Esophagus muscularis mucosa (tissue), 4 donors: ENCODE measurements at regions not wholly inside any gene's neighbourhood (a gene's known extent, or its start where the extent isn't known, plus 50 kb on each side); places are given as distances from the start of the nearest gene placed in this dataset.

Source experiments
- DNase-seq: peaks from one replicate; pipeline ENCODE4 v3.0.0-alpha.2; 2017; ENCODE audit errors: extremely low spot score
- H3K27ac ChIP-seq, 4 donors: fragments of 200-600 bp; sonication (generic); replicated peaks in 1 of 4; 1 replicate in 3 of 4; 2 replicates in 1 of 4; pipeline ENCODE4 v1.5.1; 2016 to 2019; ENCODE audit warnings: mild to moderate bottlenecking in 1 of 4
- H3K27me3 ChIP-seq, 4 donors: fragments of 200-600 bp; sonication (generic); one replicate each; pipeline versions ENCODE4 v1.5.1 to v1.6.0; 2016 to 2019
- H3K36me3 ChIP-seq, 4 donors: fragments of 200-600 bp; sonication (generic); one replicate each; pipeline ENCODE4 v1.5.1; 2016 to 2019
- H3K4me1 ChIP-seq, 4 donors: fragments of 200-600 bp; sonication (generic); one replicate each; pipeline ENCODE4 v1.5.1; 2016 to 2019
- H3K4me3 ChIP-seq, 4 donors: fragments of 200-600 bp; sonication (generic); 1 replicate in 2 of 4; 2 replicates in 2 of 4; pipeline ENCODE4 v1.5.1; 2016 to 2019; ENCODE audit warnings: mild to moderate bottlenecking in 4 of 4, moderate library complexity in 1 of 4
- H3K9me3 ChIP-seq, 4 donors: fragments of 200-600 bp; sonication (generic); 1 replicate in 3 of 4; 2 replicates in 1 of 4; pipeline ENCODE4 v1.5.1; 2016 to 2019
- EP300 ChIP-seq: sonication (generic); formaldehyde crosslinking; IDR thresholded peaks from one replicate; pipeline ENCODE4 v1.6.1; 2017; ENCODE audit warnings: antibody characterized with exemption
- POLR2A ChIP-seq: fragments of 450-650 bp; IDR thresholded peaks from one replicate; pipeline ENCODE4 v1.6.1; 2017; ENCODE audit warnings: antibody characterized with exemption, moderate library complexity, mild to moderate bottlenecking, low read depth
- POLR2AphosphoS5 ChIP-seq, 2 donors: sonication (generic); formaldehyde crosslinking; IDR thresholded peaks; one replicate each; pipeline ENCODE4 v1.6.1; 2017; ENCODE audit warnings: antibody characterized with exemption in 2 of 2
- WGBS: methylation state at CpG from one replicate; pipeline ENCODE4 v1.1.5; 2018; 5-methylcytosine and 5-hydroxymethylcytosine counted together
- intact Hi-C: fragments of 100-400 bp; cut with DNase I; formaldehyde crosslinking; loops from one replicate; pipeline ENCODE4 v1.15.1; 2023
- TF ChIP-seq, protein P1 (sequence below), 3 experiments: fragments of 200-600 bp in 2 of 3; fragments of 450-650 bp in 1 of 3; sonication (generic) in 2 of 3; IDR thresholded peaks; one replicate each; pipeline ENCODE4 v1.5.1; 2017 to 2019; ENCODE audit warnings: antibody characterized with exemption in 3 of 3, mild to moderate bottlenecking in 2 of 3, moderate library complexity in 1 of 3

DNA sequence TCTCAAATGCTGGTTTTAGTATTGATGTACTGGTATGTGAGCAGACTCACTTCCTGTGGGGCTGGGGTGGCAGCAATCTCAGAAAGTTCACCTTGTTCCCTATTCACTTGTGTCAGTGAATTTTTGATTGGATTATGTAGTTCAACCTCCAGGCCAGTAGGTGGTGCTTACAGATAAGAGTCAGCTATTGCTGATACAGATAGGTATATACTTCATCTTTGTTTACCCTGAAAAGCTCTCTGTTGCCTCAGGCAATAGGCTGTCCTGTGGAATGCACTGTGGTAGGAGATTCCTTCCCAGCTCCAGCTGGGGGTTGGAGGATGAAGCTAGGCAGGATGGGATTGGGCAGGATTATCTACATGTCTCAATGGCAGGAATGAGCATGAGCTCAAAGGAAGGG lies 851.2 kb upstream of the EYS start:
- no peak for DNase-seq
- Histone ChIP-seq H3K27ac (no peak overlapping the region), H3K36me3 (no peaks in the 10 kb centered on the region), H3K27me3 (no peaks in the 10 kb centered on the region), H3K9me3 (peaks cover 0 to 9% (median 5%) of the 10 kb centered on the region in 4 donors), H3K4me3 (no peak overlapping the region), H3K4me1 (no peaks in the 10 kb centered on the region)
- intact Hi-C loops, result no loop called here
- TF ChIP-seq POLR2AphosphoS5 (IDR thresholded peaks at IDR 0.05) (no peak), POLR2A (no peak)
- TF ChIP-seq, protein P1, sequence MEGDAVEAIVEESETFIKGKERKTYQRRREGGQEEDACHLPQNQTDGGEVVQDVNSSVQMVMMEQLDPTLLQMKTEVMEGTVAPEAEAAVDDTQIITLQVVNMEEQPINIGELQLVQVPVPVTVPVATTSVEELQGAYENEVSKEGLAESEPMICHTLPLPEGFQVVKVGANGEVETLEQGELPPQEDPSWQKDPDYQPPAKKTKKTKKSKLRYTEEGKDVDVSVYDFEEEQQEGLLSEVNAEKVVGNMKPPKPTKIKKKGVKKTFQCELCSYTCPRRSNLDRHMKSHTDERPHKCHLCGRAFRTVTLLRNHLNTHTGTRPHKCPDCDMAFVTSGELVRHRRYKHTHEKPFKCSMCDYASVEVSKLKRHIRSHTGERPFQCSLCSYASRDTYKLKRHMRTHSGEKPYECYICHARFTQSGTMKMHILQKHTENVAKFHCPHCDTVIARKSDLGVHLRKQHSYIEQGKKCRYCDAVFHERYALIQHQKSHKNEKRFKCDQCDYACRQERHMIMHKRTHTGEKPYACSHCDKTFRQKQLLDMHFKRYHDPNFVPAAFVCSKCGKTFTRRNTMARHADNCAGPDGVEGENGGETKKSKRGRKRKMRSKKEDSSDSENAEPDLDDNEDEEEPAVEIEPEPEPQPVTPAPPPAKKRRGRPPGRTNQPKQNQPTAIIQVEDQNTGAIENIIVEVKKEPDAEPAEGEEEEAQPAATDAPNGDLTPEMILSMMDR (IDR thresholded peaks at IDR 0.05), result no peak

DNA sequence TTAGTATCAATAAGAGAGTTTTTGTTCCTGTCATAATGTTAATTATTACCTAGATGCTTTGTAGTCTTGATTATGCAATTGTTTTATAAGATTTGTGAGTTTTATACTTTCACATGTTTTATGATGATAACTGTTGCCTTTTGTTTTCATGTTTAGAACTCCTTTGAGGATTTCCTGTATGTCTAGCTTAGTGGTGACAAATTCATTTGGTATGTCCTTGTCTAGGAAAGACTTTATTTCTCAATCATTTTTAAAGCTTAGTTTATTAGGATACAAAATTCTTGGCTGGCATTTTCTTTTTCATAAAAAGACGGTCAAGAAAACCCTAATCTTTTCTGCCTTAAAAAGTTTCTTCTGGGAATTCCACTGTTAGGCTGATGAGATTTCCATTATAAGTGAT lies 849.9 kb upstream of the EYS start:
- no peaks in the 10 kb centered on the region for H3K4me1 ChIP-seq
- no peaks in the 10 kb centered on the region for H3K36me3 ChIP-seq
- H3K27ac ChIP-seq, result no peak overlapping the region
- H3K9me3 ChIP-seq, result peaks cover 0 to 9% (median 5%) of the 10 kb centered on the region in 4 donors
- no peak for TF ChIP-seq EP300
- no peak for TF ChIP-seq POLR2AphosphoS5 (IDR thresholded peaks at IDR 0.05)
- TF ChIP-seq POLR2A, result no peak
- TF ChIP-seq, protein P1 (IDR thresholded peaks at IDR 0.05), result no peak
- H3K27me3 ChIP-seq, result no peaks in the 10 kb centered on the region
- DNase-seq, result no peak
- H3K4me3 ChIP-seq, result no peak overlapping the region
- WGBS, result 79% methylated on average over 1 of the region's 1 CpG
- intact Hi-C loops, result no loop called here

DNA sequence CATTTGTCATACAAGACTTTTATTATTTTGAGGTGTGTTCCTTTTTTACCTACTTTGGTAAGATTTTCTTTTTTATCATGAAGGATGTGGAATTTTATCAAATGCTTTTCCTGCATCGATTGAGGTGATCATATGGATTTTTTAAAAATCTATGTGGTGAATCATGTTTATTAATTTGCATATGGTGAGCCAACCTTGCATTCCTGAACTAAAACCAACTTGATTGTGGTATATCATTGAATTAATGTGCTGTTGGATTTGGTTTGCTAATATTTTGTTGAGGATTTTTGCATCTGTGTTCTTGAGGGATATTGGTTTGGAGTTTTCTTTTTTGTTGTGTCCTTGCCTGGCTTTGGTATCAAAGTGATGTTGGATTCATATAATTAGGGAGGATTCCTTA lies 848.1 kb upstream of the EYS start:
- H3K9me3 ChIP-seq, result peaks cover 0 to 9% (median 5%) of the 10 kb centered on the region in 4 donors
- intact Hi-C loops, result no loop called here
- 97% methylated on average over 1 of the region's 1 CpG for WGBS
- no peaks in the 10 kb centered on the region for H3K27me3 ChIP-seq
- no peaks in the 10 kb centered on the region for H3K36me3 ChIP-seq
- DNase-seq, result no peak
- no peak overlapping the region for H3K27ac ChIP-seq
- TF ChIP-seq EP300, result no peak
- TF ChIP-seq, protein P1 (IDR thresholded peaks at IDR 0.05), result no peak
- TF ChIP-seq POLR2A, result no peak
- TF ChIP-seq POLR2AphosphoS5 (IDR thresholded peaks at IDR 0.05), result no peak
- no peak overlapping the region for H3K4me3 ChIP-seq
- no peaks in the 10 kb centered on the region for H3K4me1 ChIP-seq

DNA sequence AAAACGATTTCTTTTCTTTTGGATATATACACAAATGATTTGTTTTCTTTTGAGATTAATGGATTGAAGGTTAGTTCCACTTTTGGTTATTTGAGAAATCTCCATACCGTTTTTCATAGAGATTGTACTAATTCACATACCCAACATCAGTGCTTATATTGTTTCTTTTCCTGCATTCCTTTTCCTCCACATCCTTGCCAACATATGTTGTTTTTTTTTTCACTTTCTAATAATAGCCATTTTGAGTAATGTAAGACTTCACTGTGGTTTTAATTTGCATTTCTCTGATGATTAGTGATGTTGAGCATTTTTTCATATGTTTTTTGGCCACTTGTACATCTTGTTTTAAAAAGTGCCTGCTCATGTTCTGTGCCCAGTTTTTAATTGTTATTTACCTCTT lies 846.4 kb upstream of the EYS start:
- no peaks in the 10 kb centered on the region for H3K36me3 ChIP-seq
- peaks cover 0 to 9% (median 5%) of the 10 kb centered on the region in 4 donors for H3K9me3 ChIP-seq
- TF ChIP-seq, protein P1 (IDR thresholded peaks at IDR 0.05), result no peak
- TF ChIP-seq POLR2AphosphoS5 (IDR thresholded peaks at IDR 0.05) (no peak), POLR2A (no peak), EP300 (no peak)
- DNase-seq, result no peak
- no peak overlapping the region for H3K4me3 ChIP-seq
- no peaks in the 10 kb centered on the region for H3K4me1 ChIP-seq
- 72% methylated on average over 2 of the region's 2 CpGs for WGBS
- H3K27ac ChIP-seq, result no peak overlapping the region
- intact Hi-C loops, result no loop called here
- H3K27me3 ChIP-seq, result no peaks in the 10 kb centered on the region

DNA sequence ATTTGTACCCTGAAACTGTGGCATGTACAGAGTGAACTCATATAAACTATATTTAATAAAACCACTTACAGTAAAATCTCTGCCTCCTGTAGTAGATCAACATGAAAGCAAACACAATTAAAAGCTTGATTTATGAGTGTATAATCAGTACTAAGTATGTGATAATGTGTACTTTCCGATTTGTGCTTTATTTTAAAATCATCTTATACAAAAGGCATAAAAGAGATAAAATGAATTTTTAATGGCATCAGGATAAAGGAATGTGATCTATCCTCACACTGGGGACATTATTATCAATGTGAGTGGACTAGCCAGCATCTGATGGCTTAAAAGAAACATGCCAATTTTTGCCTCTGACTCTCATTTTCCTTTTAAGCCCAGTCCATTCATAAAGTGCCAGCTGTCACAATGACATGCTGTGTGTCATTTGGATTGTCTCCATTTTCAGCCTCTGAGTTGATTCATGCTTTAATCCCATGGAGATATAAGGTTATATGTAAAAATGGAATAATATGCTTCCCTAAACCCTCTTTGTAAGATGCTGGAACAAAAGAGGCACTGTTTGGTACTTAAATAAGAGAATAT lies 831.6 kb upstream of the EYS start:
- WGBS, result 27% methylated on average over 1 of the region's 1 CpG
- no peak for TF ChIP-seq POLR2AphosphoS5 (IDR thresholded peaks at IDR 0.05)
- TF ChIP-seq POLR2A, result no peak
- TF ChIP-seq EP300, result no peak
- TF ChIP-seq, protein P1 (IDR thresholded peaks at IDR 0.05), result no peak
- no peak overlapping the region for H3K4me3 ChIP-seq
- no peak overlapping the region for H3K27ac ChIP-seq
- H3K9me3 ChIP-seq, result peaks cover 0 to 8% (median 2%) of the 10 kb centered on the region in 4 donors
- DNase-seq, result no peak
- no peaks in the 10 kb centered on the region for H3K27me3 ChIP-seq
- no peaks in the 10 kb centered on the region for H3K4me1 ChIP-seq
- intact Hi-C loops, result no loop called here
- no peaks in the 10 kb centered on the region for H3K36me3 ChIP-seq
